HEK293 (cell line): ENCODE measurements at regions not wholly inside any gene's neighbourhood (a gene's known extent, or its start where the extent isn't known, plus 50 kb on each side); places are given as distances from the start of the nearest gene placed in this dataset.

Source experiments
- BCL11B ChIP-seq: fragments of 450-650 bp; formaldehyde crosslinking; IDR thresholded peaks from 2 replicates; pipeline ENCODE4 v1.5.1; 2016; ENCODE audit warnings: low read depth, missing biosample characterization, missing genetic modification characterization
- FEZF1 ChIP-seq: fragments of 450-650 bp; formaldehyde crosslinking; IDR thresholded peaks from 2 replicates; pipeline ENCODE4 v1.5.1; 2016; ENCODE audit warnings: missing biosample characterization, missing genetic modification characterization
- GLI4 ChIP-seq: fragments of 450-650 bp; formaldehyde crosslinking; IDR thresholded peaks from 2 replicates; pipeline ENCODE4 v1.5.1; 2016; ENCODE audit warnings: missing biosample characterization, missing genetic modification characterization
- HOXA7 ChIP-seq: sonication (generic); formaldehyde crosslinking; IDR thresholded peaks from 2 replicates; pipeline ENCODE4 v1.8.1; 2022; ENCODE audit warnings: missing genetic modification reagents, borderline replicate concordance
- IKZF3 ChIP-seq: fragments of 450-650 bp; IDR thresholded peaks from 2 replicates; pipeline ENCODE4 v1.5.0; 2018; ENCODE audit warnings: missing biosample characterization, mild to moderate bottlenecking, missing genetic modification characterization, moderate library complexity
- PATZ1 ChIP-seq: fragments of 450-650 bp; formaldehyde crosslinking; IDR thresholded peaks from 2 replicates; pipeline ENCODE4 v1.5.1; 2016; ENCODE audit warnings: missing biosample characterization, missing genetic modification characterization
- SP3 ChIP-seq: fragments of 450-650 bp; formaldehyde crosslinking; IDR thresholded peaks from 2 replicates; pipeline ENCODE4 v1.5.1; 2016; ENCODE audit warnings: missing biosample characterization, missing genetic modification characterization
- TSHZ1 ChIP-seq: fragments of 450-650 bp; formaldehyde crosslinking; IDR thresholded peaks from 2 replicates; pipeline ENCODE4 v1.5.1; 2016; ENCODE audit warnings: missing biosample characterization, missing genetic modification characterization, borderline replicate concordance
- ZBTB1 ChIP-seq: fragments of 450-650 bp; formaldehyde crosslinking; IDR thresholded peaks from 2 replicates; pipeline ENCODE4 v1.5.1; 2016; ENCODE audit warnings: missing biosample characterization, missing genetic modification characterization
- ZBTB6 ChIP-seq: fragments of 450-650 bp; formaldehyde crosslinking; IDR thresholded peaks from 2 replicates; pipeline ENCODE4 v1.5.1; 2017; ENCODE audit warnings: missing biosample characterization, missing genetic modification characterization
- ZNF10 ChIP-seq: fragments of 450-650 bp; formaldehyde crosslinking; IDR thresholded peaks from 2 replicates; pipeline ENCODE4 v1.5.1; 2017; ENCODE audit warnings: missing biosample characterization, missing genetic modification characterization
- ZNF132 ChIP-seq: fragments of 450-650 bp; formaldehyde crosslinking; IDR thresholded peaks from 2 replicates; pipeline ENCODE4 v1.5.1; 2017; ENCODE audit warnings: missing biosample characterization, missing genetic modification characterization, borderline replicate concordance
- ZNF133 ChIP-seq: fragments of 450-650 bp; formaldehyde crosslinking; IDR thresholded peaks from 2 replicates; pipeline ENCODE4 v1.5.1; 2016; ENCODE audit warnings: missing biosample characterization, missing genetic modification characterization
- ZNF138 ChIP-seq: fragments of 450-650 bp; formaldehyde crosslinking; IDR thresholded peaks from 2 replicates; pipeline ENCODE4 v1.5.1; 2016; ENCODE audit warnings: missing biosample characterization, missing genetic modification characterization, borderline replicate concordance
- ZNF174 ChIP-seq: fragments of 450-650 bp; formaldehyde crosslinking; IDR thresholded peaks from 2 replicates; pipeline ENCODE4 v1.5.0; 2017; ENCODE audit warnings: missing biosample characterization, mild to moderate bottlenecking, missing genetic modification characterization
- ZNF175 ChIP-seq: fragments of 450-650 bp; formaldehyde crosslinking; IDR thresholded peaks from 2 replicates; pipeline ENCODE4 v1.5.1; 2016; ENCODE audit warnings: missing biosample characterization, missing genetic modification characterization
- ZNF2 ChIP-seq: fragments of 450-650 bp; formaldehyde crosslinking; IDR thresholded peaks from 2 replicates; pipeline ENCODE4 v1.5.1; 2016; ENCODE audit warnings: missing biosample characterization, missing genetic modification characterization
- ZNF221 ChIP-seq: fragments of 450-650 bp; formaldehyde crosslinking; IDR thresholded peaks from 2 replicates; pipeline ENCODE4 v1.5.1; 2017; ENCODE audit warnings: missing biosample characterization, missing genetic modification characterization, borderline replicate concordance
- ZNF248 ChIP-seq: fragments of 450-650 bp; formaldehyde crosslinking; IDR thresholded peaks from 2 replicates; pipeline ENCODE4 v1.5.1; 2017; ENCODE audit warnings: missing biosample characterization, missing genetic modification characterization
- ZNF26 ChIP-seq: fragments of 450-650 bp; formaldehyde crosslinking; IDR thresholded peaks from 2 replicates; pipeline ENCODE4 v1.5.1; 2016; ENCODE audit warnings: missing biosample characterization, missing genetic modification characterization
- ZNF423 ChIP-seq: fragments of 450-650 bp; formaldehyde crosslinking; IDR thresholded peaks from 2 replicates; pipeline ENCODE4 v1.5.1; 2016; ENCODE audit warnings: missing biosample characterization, missing genetic modification characterization
- ZNF449 ChIP-seq: fragments of 450-650 bp; formaldehyde crosslinking; IDR thresholded peaks from 2 replicates; pipeline ENCODE4 v1.5.1; 2017; ENCODE audit warnings: missing biosample characterization, mild to moderate bottlenecking, missing genetic modification characterization, moderate library complexity
- ZNF501 ChIP-seq: fragments of 450-650 bp; formaldehyde crosslinking; IDR thresholded peaks from 2 replicates; pipeline ENCODE4 v1.5.1; 2016; ENCODE audit warnings: missing biosample characterization, missing genetic modification characterization
- ZNF624 ChIP-seq: fragments of 450-650 bp; formaldehyde crosslinking; IDR thresholded peaks from 2 replicates; pipeline ENCODE4 v1.5.1; 2017; ENCODE audit warnings: missing biosample characterization, missing genetic modification characterization
- ZNF777 ChIP-seq: fragments of 450-650 bp; formaldehyde crosslinking; IDR thresholded peaks from 2 replicates; pipeline ENCODE4 v1.5.1; 2017; ENCODE audit warnings: missing biosample characterization, missing genetic modification characterization, borderline replicate concordance
- ZNF785 ChIP-seq: fragments of 450-650 bp; formaldehyde crosslinking; IDR thresholded peaks from 2 replicates; pipeline ENCODE4 v1.5.1; 2016; ENCODE audit warnings: missing biosample characterization, missing genetic modification characterization
- ZNF837 ChIP-seq: fragments of 450-650 bp; formaldehyde crosslinking; IDR thresholded peaks from 2 replicates; pipeline ENCODE4 v1.5.1; 2016; ENCODE audit warnings: missing biosample characterization, missing genetic modification characterization
- ZSCAN18 ChIP-seq: fragments of 450-650 bp; formaldehyde crosslinking; IDR thresholded peaks from 2 replicates; pipeline ENCODE4 v1.5.1; 2016; ENCODE audit warnings: missing biosample characterization, missing genetic modification characterization
- ZXDB ChIP-seq: fragments of 450-650 bp; formaldehyde crosslinking; IDR thresholded peaks from 2 replicates; pipeline ENCODE4 v1.5.1; 2016; ENCODE audit warnings: missing biosample characterization, missing genetic modification characterization

GRCh38 chr4:182190306-182190705 is 52.9 kb upstream of the TENM3 start (continued):
- no peak for TF ChIP-seq ZNF449 (tag by site-specific recombination)
- no peak for TF ChIP-seq ZNF2 (tag by site-specific recombination)
- TF ChIP-seq TSHZ1 (tag by site-specific recombination) = 0 out of 2 replicates have a peak, but pooled peaks have one; percentile 8
- no peak for TF ChIP-seq GLI4 (tag by site-specific recombination)
- no peak for TF ChIP-seq ZNF174 (tag by site-specific recombination)
- TF ChIP-seq ZNF423 (tag by site-specific recombination) = no peak
- TF ChIP-seq ZNF26 = no peak
- TF ChIP-seq PATZ1 = no peak; the same call in 1 of the 2 replicates
- TF ChIP-seq ZNF221 = no peak
- no peak for TF ChIP-seq IKZF3 (tag by site-specific recombination)
- TF ChIP-seq ZNF501 = 0 out of 2 replicates have a peak, but pooled peaks have one; percentile 52
- no peak for TF ChIP-seq BCL11B (tag by site-specific recombination)
- TF ChIP-seq ZNF837 = no peak
- no peak for TF ChIP-seq ZBTB6
- no peak for TF ChIP-seq ZNF132 (tag by site-specific recombination)
- no peak for TF ChIP-seq ZNF248 (tag by site-specific recombination)
- TF ChIP-seq HOXA7 (CRISPR knock-in tag) = no peak
- peak; percentile 46; the same call in 1 of the 2 replicates for TF ChIP-seq FEZF1
- TF ChIP-seq SP3 = no peak
- no peak for TF ChIP-seq ZNF133 (tag by site-specific recombination)
- TF ChIP-seq ZNF10 = no peak
- TF ChIP-seq ZSCAN18 (tag by site-specific recombination) = no peak
- TF ChIP-seq ZNF785 (tag by site-specific recombination) = no peak
- no peak for TF ChIP-seq ZNF777 (tag by site-specific recombination)
- TF ChIP-seq ZNF138 (tag by site-specific recombination) = no peak
- TF ChIP-seq ZNF624 (tag by site-specific recombination) = no peak
- TF ChIP-seq ZXDB (tag by site-specific recombination) = no peak
- TF ChIP-seq ZNF175 (tag by site-specific recombination) = no peak
- no peak for TF ChIP-seq ZBTB1 (tag by site-specific recombination)
